Hepatocyte (in vitro differentiated cells): ENCODE measurements at regions not wholly inside any gene's neighbourhood (a gene's known extent, or its start where the extent isn't known, plus 50 kb on each side); places are given as distances from the start of the nearest gene placed in this dataset.

Experiments
- EZH2 ChIP-seq: fragments of 200-600 bp; sonication (generic); IDR thresholded peaks from 2 replicates; pipeline ENCODE4 v1.6.1; 2016; ENCODE audit warnings: antibody characterized with exemption, mild to moderate bottlenecking, borderline replicate concordance
- EZH2phosphoT487 ChIP-seq: fragments of 200-600 bp; sonication (generic); IDR thresholded peaks from one replicate; pipeline ENCODE4 v1.6.1; 2018; ENCODE audit warnings: antibody characterized with exemption, mild to moderate bottlenecking, low read depth, moderate library complexity; ENCODE audit not compliant: unreplicated experiment, severe bottlenecking
- TF ChIP-seq, protein P1 (sequence below): fragments of 200-600 bp; sonication (generic); IDR thresholded peaks from 2 replicates; pipeline ENCODE4 v1.5.1; 2016; ENCODE audit warnings: antibody characterized with exemption, mild to moderate bottlenecking; ENCODE audit not compliant: poor library complexity

DNA sequence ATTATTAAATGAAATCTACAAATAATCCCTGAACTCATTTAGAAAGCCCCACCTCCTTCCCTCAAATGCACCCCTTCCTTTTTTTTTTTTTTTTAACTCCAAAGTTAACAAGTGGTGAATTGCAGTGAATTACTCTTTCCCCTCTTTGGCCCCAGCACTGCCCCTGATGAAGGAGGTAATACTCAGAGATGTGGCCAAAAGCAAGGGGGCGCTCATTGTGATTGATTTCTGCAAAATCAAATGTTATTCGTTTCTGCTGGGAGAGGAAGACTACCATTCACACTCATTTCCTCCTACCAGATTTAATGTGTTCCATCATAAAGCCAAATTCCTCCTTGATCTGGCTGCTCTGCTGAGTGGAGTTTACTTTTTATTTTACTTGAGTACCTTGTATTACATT, 259.4 kb downstream of the GPD2 start:
- TF ChIP-seq, protein P1, sequence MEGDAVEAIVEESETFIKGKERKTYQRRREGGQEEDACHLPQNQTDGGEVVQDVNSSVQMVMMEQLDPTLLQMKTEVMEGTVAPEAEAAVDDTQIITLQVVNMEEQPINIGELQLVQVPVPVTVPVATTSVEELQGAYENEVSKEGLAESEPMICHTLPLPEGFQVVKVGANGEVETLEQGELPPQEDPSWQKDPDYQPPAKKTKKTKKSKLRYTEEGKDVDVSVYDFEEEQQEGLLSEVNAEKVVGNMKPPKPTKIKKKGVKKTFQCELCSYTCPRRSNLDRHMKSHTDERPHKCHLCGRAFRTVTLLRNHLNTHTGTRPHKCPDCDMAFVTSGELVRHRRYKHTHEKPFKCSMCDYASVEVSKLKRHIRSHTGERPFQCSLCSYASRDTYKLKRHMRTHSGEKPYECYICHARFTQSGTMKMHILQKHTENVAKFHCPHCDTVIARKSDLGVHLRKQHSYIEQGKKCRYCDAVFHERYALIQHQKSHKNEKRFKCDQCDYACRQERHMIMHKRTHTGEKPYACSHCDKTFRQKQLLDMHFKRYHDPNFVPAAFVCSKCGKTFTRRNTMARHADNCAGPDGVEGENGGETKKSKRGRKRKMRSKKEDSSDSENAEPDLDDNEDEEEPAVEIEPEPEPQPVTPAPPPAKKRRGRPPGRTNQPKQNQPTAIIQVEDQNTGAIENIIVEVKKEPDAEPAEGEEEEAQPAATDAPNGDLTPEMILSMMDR: no peak
- TF ChIP-seq EZH2 (no peak), EZH2phosphoT487 (no peak)
